ENCODE measurements at regions not wholly inside any gene's neighbourhood (a gene's known extent, or its start where the extent isn't known, plus 50 kb on each side); places are given as distances from the start of the nearest gene placed in this dataset.

DNA sequence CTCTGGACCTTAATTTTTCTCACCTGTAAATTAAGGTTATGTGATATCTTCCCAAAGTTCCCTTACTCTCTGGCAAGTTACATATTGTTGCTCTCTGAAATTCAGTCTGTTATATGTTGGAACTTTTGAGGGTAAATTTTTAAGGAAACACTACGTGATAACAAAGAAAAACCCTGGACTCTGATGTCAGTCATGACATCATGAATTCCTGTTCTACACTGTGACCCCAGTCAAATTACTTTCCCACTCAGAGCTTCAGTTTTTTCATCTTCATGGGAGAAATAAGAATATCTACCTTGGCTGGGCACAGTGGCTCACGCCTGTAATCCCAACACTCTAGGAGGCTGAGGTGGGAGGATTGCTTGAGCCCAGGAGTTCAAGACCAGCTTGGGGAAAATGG is 164.6 kb upstream of the RALGAPA2 start:
- no peak for DNase-seq

GRCh38 chr20:20875716-20876115 is 163.3 kb upstream of the RALGAPA2 start:
- DNase-seq, result no peak

DNA sequence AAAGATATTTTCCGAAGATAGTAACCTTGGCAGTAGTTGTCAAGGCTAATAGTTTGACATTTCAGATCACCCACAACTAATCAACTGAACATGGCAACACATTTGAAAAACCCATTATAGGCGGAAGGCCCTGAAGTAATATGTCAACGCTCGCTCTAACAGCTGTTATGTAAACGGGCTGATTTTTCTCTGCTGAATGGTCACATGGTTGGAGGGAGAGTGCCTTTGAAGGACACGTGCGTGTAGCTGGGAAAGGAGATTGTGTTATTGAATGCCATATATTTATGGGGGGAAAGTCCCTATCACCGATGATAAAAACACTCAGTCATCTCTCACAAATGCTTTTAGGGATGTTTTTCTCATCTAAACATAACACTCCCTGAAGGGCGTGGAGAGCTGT is 160.0 kb upstream of the RALGAPA2 start:
- DNase-seq, result no peak

DNA sequence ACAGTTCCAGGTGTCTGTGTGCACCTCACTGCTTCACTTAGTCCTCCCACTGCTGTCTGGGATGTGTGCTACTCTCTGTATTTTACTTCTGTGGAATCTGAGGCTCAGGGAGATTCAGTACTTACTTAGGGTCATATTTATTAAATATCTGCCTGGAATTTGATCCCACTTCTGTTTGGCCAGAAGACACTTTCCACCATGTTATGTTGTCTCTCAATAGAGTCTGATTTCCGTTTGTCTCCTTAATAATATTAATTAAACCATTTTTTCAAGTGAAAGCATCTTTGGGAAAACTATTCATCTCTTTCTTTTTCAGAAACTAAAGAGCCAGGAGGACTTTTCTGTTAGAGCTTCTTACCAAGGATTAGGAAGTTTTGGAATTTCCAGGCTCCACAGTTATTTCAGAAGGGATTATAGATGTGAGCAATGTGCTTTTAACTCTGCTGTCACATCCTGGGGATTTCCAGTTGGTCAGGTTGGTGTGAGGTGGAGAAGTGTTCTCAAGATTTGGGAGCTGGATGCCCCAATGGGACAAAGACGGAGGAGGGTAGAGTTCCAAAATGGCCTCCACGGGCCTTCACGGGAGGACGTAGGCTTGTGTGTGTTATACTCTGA is 156.8 kb upstream of the RALGAPA2 start:
- DNase-seq, result no peak

- DNase-seq, result peak; percentile 76
Observed at GRCh38 chr20:20864351-20865096, 152.1 kb upstream of the RALGAPA2 start.

DNA sequence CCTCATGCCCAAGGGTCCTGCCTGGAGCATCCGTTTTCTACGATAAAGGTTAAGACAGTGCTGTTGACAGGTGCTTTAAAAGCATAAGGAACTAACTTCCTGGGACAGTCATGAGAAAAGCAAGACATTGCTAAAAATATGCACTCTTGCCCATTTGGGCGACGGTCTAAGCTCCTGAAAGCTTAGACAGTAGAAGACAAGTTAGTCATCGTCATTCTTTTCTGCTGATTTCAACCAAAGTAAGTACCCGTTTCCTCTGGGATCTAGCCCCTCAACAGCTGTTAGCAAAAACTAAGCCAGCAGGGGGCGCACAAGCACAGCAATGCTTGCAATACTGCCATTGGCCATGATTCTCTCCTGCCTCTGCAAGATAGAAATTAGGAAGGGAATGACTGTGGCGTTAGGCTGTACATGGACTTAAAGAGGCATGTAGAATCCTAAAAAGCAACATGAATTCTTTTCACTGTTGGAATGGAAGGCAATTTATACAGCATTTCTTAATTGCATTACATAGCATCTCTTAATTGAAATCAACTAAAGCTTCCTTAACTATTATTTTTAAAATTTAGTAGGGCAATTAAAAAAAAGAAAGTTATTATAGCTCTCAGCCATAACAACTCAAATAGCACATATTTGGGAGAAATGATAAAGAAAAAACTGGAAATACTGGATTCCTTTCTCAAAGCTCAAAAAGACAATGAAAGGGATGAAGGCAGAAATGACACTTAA is 147.8 kb upstream of the RALGAPA2 start:
- DNase-seq, result peak; percentile 93

DNA sequence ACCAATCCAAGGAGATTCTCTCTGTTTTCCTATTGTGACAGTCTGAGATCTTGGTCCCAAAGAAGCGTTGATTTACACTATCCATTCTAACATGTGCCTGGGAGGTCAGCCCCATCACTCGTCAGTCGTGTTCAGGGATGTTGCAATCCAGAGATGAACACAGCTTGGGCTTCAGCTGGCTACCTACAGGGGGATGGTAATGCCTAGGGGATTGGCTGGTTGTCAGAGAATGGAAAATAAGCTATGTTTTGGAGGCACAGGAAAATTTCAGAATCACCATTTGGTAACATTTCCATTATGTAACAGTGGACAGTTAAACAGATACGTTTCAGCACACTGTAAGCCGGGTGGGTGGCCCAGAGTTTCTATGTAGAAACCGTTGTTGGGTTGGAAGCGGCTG is 147.1 kb upstream of the RALGAPA2 start:
- DNase-seq, result no peak

- DNase-seq, result no peak
Observed at GRCh38 chr20:20856956-20857355, 144.5 kb upstream of the RALGAPA2 start.

- DNase-seq, result no peak
Observed at GRCh38 chr20:20856306-20856705, 143.9 kb upstream of the RALGAPA2 start.

- DNase-seq, result no peak
Observed at GRCh38 chr20:20851385-20851784, 138.9 kb upstream of the RALGAPA2 start.

- DNase-seq, result no peak
Observed at GRCh38 chr20:20850407-20850806, 138.0 kb upstream of the RALGAPA2 start.

- DNase-seq, result no peak
Observed at GRCh38 chr20:20849161-20849560, 136.7 kb upstream of the RALGAPA2 start.

GRCh38 chr20:20847814-20848213 is 135.4 kb upstream of the RALGAPA2 start:
- peak; percentile 10 for DNase-seq

DNA sequence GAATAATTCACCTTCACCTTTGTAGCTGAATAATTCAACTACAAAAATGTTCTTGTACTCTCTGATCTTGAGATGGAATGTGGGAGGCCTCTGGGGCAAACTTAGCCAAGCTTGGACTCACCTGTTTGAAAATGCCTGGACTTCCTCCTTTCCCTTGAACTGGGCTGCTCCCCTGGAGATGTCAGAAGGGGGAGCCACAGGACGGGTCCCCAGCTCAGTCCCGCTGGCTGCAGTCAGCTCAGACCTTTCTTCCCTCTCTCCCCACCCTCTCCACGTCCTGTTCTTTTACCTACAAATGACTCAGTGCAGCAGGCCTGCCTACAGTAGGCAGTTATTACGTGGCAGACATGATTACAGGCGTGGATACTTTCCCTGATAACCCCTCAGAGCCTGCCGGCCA is 131.5 kb upstream of the RALGAPA2 start:
- peak; percentile 50 for DNase-seq

DNA sequence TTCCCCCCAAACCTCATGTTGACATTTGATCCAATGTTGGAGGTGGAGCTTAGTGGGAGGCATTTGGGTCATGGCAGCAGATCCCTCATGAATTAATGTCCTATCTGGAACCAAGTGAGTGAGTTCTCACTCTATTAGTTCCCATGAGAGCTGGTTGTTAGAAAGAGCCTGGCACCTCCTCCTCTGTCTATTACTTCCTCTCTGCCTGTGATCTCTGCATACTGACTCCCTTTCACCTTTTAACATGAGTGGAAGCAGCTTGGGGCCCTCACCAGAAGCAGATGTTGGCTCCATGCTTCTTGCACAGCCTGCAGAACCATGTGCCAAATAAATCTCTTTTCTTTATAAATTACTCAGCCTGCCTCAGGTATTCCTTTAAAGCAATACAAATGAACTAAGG is 127.3 kb upstream of the RALGAPA2 start:
- no peak for DNase-seq

- DNase-seq, result peak; percentile 93
Observed at GRCh38 chr20:20837574-20838021, 125.2 kb upstream of the RALGAPA2 start.

DNA sequence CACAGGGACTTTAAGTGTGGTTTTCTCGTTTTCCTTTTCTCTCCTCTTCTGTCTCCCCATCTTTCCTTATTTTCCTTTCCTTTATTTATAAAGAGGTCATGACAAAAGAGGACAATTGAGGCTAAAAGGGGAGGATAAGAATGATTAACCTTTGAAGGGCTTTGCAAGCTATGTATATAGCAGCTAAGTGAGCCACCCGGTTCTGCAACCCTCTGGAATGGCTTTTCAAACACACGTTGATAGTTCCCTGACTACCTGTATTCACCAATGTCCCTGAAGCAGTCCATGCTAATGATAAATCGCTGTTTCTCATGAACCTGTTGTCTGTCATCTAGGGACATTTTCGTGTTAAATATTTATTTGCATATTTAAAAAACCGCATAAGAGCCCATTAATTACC is 124.4 kb upstream of the RALGAPA2 start:
- no peak for DNase-seq

- DNase-seq, result no peak
Observed at GRCh38 chr20:20835897-20836296, 123.5 kb upstream of the RALGAPA2 start.

- DNase-seq, result no peak
Observed at GRCh38 chr20:20834008-20834407, 121.6 kb upstream of the RALGAPA2 start.

DNA sequence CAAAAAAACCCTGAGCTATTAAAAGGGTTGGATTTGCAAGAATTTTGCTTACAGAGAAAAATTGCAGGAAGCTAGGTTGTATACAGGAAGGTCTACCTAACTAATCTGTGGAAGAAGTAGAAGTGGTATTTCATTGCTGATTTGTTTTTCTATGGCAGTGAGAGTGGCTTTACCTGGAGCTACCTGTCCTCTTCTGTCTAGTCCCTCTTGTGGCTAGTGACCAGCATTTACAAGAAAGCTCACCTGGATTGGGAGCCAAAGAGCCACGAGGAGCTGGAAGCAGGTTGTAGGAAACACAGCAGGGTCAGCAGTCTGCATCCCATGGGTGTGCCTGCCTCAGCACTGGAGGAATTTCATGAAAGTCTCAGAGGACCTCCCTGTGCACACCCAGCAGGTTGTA is 120.3 kb upstream of the RALGAPA2 start:
- DNase-seq, result peak; percentile 21

- peak; percentile 21 for DNase-seq
Observed at GRCh38 chr20:20831794-20832193, 119.3 kb upstream of the RALGAPA2 start.

GRCh38 chr20:20829681-20830080 is 117.2 kb upstream of the RALGAPA2 start:
- no peak for DNase-seq

- peak; percentile 88 for DNase-seq
Observed at GRCh38 chr20:20827992-20828597, 115.7 kb upstream of the RALGAPA2 start.

Measured in NCI-H69 (cell line).